ENCODE measurements at regions not wholly inside any gene's neighbourhood (a gene's known extent, or its start where the extent isn't known, plus 50 kb on each side); places are given as distances from the start of the nearest gene placed in this dataset.

DNA sequence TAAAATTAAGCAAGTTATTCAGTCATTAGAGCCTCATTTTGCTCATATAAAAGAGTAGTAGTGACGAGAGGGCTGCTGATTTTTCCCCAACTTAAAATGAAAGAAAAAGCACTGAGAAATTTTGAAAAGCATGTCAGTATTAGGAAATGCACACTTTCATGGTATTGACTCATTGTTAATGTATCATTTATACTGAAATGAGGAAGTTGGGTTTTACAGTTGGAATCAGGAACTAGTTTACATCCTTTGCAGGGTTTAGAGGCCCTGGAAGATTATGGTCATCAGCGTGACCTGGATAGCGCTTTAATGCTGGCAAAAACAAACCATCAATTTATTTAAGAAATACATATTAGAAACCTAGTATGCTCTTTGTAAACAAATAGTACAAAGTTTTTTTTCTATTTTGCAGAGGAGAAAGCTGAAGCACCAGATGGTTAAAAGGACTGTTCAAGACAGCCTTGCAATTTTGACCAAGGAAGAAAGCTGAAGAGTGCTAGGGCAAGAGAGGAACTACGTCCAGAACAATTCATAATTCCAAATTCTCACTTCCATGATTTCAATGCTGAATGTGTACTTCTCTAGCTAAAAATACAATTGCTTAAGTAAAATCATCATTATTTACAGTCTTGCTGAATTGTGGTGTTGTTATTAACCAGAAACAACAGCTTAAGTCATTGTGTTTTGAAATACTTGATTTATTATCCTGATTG, 94.8 kb upstream of the SGIP1 start:
- Histone ChIP-seq H3K4me1 (ENCODE audit: insufficient read depth, poor library complexity, severe bottlenecking) (peaks cover 28% of the 10 kb centered on the region), H3K9me3 (ENCODE audit: severe bottlenecking) (no peaks in the 10 kb centered on the region), H3K27me3 (ENCODE audit: insufficient read depth, poor library complexity, severe bottlenecking) (no peaks in the 10 kb centered on the region), H3K27ac (ENCODE audit: poor library complexity, severe bottlenecking) (peak overlapping the region; percentile 55), H3K4me3 (ENCODE audit: severe bottlenecking) (no peak overlapping the region), H3K36me3 (ENCODE audit: low read depth) (no peaks in the 10 kb centered on the region)
- DNase-seq (ENCODE audit: low spot score) (no peak), ATAC-seq (ENCODE audit: low read depth) (peak; percentile 45; the same call in 1 of the 3 replicates)
- TF ChIP-seq, protein P1, sequence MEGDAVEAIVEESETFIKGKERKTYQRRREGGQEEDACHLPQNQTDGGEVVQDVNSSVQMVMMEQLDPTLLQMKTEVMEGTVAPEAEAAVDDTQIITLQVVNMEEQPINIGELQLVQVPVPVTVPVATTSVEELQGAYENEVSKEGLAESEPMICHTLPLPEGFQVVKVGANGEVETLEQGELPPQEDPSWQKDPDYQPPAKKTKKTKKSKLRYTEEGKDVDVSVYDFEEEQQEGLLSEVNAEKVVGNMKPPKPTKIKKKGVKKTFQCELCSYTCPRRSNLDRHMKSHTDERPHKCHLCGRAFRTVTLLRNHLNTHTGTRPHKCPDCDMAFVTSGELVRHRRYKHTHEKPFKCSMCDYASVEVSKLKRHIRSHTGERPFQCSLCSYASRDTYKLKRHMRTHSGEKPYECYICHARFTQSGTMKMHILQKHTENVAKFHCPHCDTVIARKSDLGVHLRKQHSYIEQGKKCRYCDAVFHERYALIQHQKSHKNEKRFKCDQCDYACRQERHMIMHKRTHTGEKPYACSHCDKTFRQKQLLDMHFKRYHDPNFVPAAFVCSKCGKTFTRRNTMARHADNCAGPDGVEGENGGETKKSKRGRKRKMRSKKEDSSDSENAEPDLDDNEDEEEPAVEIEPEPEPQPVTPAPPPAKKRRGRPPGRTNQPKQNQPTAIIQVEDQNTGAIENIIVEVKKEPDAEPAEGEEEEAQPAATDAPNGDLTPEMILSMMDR (IDR thresholded peaks at IDR 0.05; ENCODE audit: poor library complexity, severe bottlenecking): no peak

DNA sequence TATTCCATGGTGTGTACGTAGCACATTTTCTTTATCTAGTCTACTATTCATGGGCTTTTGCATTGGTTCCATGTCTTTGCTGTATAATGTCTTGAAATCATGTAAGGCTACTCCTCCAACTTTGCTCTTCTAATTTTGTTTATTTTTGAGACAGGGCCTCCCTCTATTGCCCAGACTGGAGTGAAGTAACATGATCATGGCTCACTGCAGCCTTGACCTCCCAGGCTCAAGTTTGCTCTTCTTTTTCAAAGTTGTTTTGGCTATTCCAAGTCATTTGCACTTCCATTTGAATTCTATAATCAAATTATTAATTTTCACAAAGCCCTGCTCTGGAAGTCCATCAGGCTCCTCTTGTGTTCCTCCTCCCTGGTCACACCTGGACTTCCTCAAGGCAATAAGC, 90.2 kb upstream of the SGIP1 start:
- H3K27ac ChIP-seq (ENCODE audit: poor library complexity, severe bottlenecking): no peak overlapping the region
- DNase-seq (ENCODE audit: low spot score): no peak

DNA sequence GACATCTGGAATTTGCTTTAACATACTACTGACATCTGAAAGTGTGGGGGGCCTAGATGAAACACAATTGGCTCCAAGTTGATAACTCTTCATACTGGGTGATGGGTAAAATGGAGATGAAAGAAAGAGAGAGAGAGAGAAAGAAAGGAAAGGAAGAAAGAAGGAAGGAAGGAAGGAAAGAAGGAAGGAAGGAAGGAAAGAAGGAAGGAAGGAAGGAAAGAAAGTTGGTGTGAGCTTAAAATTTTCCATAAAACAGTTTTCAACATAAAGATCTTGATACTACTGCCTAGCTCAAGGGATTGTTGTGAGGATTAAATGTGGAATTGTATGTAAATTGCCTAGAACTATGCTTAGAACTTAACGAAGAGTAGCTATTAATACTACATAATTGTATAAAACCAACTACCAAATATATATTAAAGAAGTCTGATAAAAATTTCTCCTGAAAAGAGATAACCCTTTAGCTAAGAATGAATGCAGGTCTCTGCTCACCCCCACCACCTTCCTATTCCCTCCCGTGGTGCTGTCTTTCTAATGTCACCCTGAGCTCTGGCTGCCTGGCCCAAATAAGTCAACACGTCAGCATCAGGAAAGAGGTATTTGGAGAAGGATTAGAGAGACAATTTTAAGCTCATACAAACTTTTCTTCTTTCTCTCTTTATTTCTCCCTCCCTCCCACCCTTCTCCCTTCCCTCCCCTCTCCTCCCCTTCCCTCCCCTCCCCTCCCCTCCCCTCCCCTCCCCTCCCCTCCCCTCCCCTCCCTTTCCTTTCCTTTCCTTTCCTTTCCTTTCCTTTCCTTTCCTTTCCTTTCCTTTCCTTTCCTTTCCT, 89.3 kb upstream of the SGIP1 start:
- Histone ChIP-seq H3K4me3 (ENCODE audit: severe bottlenecking) (no peak overlapping the region), H3K9me3 (ENCODE audit: severe bottlenecking) (no peaks in the 10 kb centered on the region), H3K4me1 (ENCODE audit: insufficient read depth, poor library complexity, severe bottlenecking) (peaks cover 5% of the 10 kb centered on the region), H3K27ac (ENCODE audit: poor library complexity, severe bottlenecking) (no peak overlapping the region), H3K36me3 (ENCODE audit: low read depth) (no peaks in the 10 kb centered on the region), H3K27me3 (ENCODE audit: insufficient read depth, poor library complexity, severe bottlenecking) (no peaks in the 10 kb centered on the region)
- ATAC-seq (ENCODE audit: low read depth) (no peak), DNase-seq (ENCODE audit: low spot score) (no peak)
- TF ChIP-seq, protein P1 (IDR thresholded peaks at IDR 0.05; ENCODE audit: poor library complexity, severe bottlenecking): no peak

More for the DNA sequence above, 90.2 kb upstream of the SGIP1 start:
- Histone ChIP-seq H3K4me1 (ENCODE audit: insufficient read depth, poor library complexity, severe bottlenecking) (peaks cover 11% of the 10 kb centered on the region), H3K27me3 (ENCODE audit: insufficient read depth, poor library complexity, severe bottlenecking) (no peaks in the 10 kb centered on the region), H3K4me3 (ENCODE audit: severe bottlenecking) (no peak overlapping the region), H3K9me3 (ENCODE audit: severe bottlenecking) (no peaks in the 10 kb centered on the region), H3K36me3 (ENCODE audit: low read depth) (no peaks in the 10 kb centered on the region)
- no peak for ATAC-seq (ENCODE audit: low read depth)
- TF ChIP-seq, protein P1 (IDR thresholded peaks at IDR 0.05; ENCODE audit: poor library complexity, severe bottlenecking): no peak

DNA sequence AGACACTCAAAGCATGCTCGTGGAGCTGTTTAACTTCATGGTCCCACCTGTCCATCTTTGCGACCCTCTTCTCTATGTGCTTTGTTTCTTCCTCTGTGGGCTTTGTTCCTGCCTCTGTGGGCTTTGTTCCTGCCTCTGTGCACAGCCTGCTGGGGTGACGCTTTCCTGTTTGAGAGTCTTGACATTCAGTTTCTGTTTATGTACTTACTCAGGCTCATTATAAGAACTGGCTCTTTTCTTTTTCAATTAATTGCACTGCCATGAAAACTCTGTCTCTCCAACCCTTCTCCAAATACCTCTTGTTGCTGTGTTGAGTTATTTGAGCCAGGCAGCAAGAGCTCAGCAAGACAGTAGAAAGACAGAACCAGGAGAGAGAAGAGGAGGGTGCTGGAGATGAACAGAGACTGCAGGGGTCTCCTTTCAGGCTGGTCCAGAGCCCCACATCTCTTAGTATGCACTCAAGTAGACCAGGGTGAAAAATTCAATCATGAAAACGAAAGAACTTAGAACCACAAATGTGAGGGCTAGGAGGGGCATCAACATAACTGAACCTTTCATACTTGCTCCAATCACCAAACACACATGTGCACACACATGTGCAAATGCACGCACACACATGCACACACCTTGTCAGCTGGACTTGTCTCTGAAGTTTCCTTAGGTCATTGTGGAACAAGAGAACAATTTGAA, 88.3 kb upstream of the SGIP1 start:
- no peak overlapping the region for H3K27ac ChIP-seq (ENCODE audit: poor library complexity, severe bottlenecking)
- no peaks in the 10 kb centered on the region for H3K36me3 ChIP-seq (ENCODE audit: low read depth)
- H3K4me1 ChIP-seq (ENCODE audit: insufficient read depth, poor library complexity, severe bottlenecking): no peaks in the 10 kb centered on the region
- TF ChIP-seq, protein P1 (IDR thresholded peaks at IDR 0.05; ENCODE audit: poor library complexity, severe bottlenecking): no peak
- no peaks in the 10 kb centered on the region for H3K9me3 ChIP-seq (ENCODE audit: severe bottlenecking)
- DNase-seq (ENCODE audit: low spot score) (no peak), ATAC-seq (ENCODE audit: low read depth) (no peak)
- no peaks in the 10 kb centered on the region for H3K27me3 ChIP-seq (ENCODE audit: insufficient read depth, poor library complexity, severe bottlenecking)
- no peak overlapping the region for H3K4me3 ChIP-seq (ENCODE audit: severe bottlenecking)

Data from RWPE2 (cell line).